ENCODE measurements at regions not wholly inside any gene's neighbourhood (a gene's known extent, or its start where the extent isn't known, plus 50 kb on each side); places are given as distances from the start of the nearest gene placed in this dataset.

DNA sequence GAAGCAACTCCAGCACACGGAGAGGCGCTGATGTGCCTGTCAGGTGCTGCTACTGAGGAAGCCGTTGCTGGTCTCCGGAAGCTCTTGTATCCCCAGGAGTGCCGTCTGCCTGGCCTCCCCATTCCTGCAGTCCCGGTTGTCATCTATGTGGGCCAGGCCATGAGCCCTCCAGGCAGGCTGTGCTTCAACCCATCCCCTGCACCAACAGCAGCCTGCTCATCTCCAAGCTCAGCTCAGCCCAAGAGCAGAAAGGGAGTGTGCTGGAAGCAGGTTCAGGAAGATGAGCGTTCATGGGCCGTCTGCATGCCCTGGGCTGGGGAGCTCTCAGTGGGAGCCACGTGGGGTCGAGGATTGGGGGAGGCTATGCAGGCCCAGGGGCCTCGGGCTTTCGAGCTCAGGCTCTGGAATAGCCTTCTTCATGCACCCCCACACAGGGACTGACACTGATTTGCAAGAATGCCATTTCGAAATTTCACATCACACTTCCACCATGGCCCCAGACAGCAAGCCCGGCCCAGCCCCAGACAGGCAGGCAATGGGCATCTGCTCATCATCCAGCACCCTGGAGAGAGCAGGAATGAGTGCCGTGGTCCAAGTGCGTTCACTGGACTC is 164.5 kb downstream of the KIF26A start:
- H3K4me1 ChIP-seq, result no peaks in the 10 kb centered on the region
- DNase-seq (ENCODE audit: low read depth in 1 of 2, low spot score in 1 of 2) (no peak), FAIRE-seq (no peak), ATAC-seq (no peak)
- H3K9me3 ChIP-seq, result no peaks in the 10 kb centered on the region
- POLR2A ChIA-PET, result no interaction called here
- H3K27ac ChIP-seq, result no peak overlapping the region
- H3K4me2 ChIP-seq, result no peak overlapping the region
- TF ChIP-seq MAX (IDR thresholded peaks at IDR 0.05) (no peak), NR3C1 (IDR thresholded peaks at IDR 0.05) (no peak), MYC (IDR thresholded peaks at IDR 0.05; ENCODE audit: borderline replicate concordance, low read length) (no peak), USF2 (IDR thresholded peaks at IDR 0.05) (no peak), HDAC2 (IDR thresholded peaks at IDR 0.05) (no peak)
- CTCF ChIA-PET, result interaction anchor here (1.0 to 2.1 kb wide), 4 partner anchors 8 to 29 kb away, joined by 3 to 6 read pairs (median 3); no protein-coding TSS in a partner anchor
- no peak overlapping the region for H3K4me3 ChIP-seq
- WGBS (ENCODE audit: missing lambda C conversion rate), result 40% methylated on average over 16 of the region's 16 CpGs

GRCh38 chr14:104303705-104304425 is 165.5 kb downstream of the KIF26A start:
- ATAC-seq (no peak), FAIRE-seq (no peak), DNase-seq (ENCODE audit: low read depth in 1 of 2, low spot score in 1 of 2) (no peak)
- Histone ChIP-seq H3K4me2 (no peak overlapping the region), H3K27ac (no peak overlapping the region), H3K4me3 (no peak overlapping the region), H3K4me1 (no peaks in the 10 kb centered on the region), H3K9me3 (no peaks in the 10 kb centered on the region)
- TF ChIP-seq HDAC2 (IDR thresholded peaks at IDR 0.05) (no peak), ESRRA (IDR thresholded peaks at IDR 0.05; ENCODE audit: borderline replicate concordance, low read length) (no peak), POLR2AphosphoS2 (conservative IDR thresholded peaks at IDR 0.05; ENCODE audit: low read length) (no peak), SREBF2 (IDR thresholded peaks at IDR 0.05) (no peak), TP53 (CRISPR knock-in tag; IDR thresholded peaks at IDR 0.05) (no peak), PHF8 (IDR thresholded peaks at IDR 0.05; ENCODE audit: borderline replicate concordance, low read depth) (no peak), TFCP2L1 (CRISPR knock-in tag; IDR thresholded peaks at IDR 0.05) (no peak)
- TF ChIP-seq, protein P1, sequence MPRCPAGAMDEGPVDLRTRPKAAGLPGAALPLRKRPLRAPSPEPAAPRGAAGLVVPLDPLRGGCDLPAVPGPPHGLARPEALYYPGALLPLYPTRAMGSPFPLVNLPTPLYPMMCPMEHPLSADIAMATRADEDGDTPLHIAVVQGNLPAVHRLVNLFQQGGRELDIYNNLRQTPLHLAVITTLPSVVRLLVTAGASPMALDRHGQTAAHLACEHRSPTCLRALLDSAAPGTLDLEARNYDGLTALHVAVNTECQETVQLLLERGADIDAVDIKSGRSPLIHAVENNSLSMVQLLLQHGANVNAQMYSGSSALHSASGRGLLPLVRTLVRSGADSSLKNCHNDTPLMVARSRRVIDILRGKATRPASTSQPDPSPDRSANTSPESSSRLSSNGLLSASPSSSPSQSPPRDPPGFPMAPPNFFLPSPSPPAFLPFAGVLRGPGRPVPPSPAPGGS (IDR thresholded peaks at IDR 0.05), result no peak
- POLR2A ChIA-PET, result no interaction called here
- 48% methylated on average over 19 of the region's 29 CpGs for WGBS (ENCODE audit: missing lambda C conversion rate)
- CTCF ChIA-PET, result interaction anchor here (1.0 to 2.1 kb wide), 4 partner anchors 9 to 15 kb away, joined by 3 to 6 read pairs (median 3); no protein-coding TSS in a partner anchor

DNA sequence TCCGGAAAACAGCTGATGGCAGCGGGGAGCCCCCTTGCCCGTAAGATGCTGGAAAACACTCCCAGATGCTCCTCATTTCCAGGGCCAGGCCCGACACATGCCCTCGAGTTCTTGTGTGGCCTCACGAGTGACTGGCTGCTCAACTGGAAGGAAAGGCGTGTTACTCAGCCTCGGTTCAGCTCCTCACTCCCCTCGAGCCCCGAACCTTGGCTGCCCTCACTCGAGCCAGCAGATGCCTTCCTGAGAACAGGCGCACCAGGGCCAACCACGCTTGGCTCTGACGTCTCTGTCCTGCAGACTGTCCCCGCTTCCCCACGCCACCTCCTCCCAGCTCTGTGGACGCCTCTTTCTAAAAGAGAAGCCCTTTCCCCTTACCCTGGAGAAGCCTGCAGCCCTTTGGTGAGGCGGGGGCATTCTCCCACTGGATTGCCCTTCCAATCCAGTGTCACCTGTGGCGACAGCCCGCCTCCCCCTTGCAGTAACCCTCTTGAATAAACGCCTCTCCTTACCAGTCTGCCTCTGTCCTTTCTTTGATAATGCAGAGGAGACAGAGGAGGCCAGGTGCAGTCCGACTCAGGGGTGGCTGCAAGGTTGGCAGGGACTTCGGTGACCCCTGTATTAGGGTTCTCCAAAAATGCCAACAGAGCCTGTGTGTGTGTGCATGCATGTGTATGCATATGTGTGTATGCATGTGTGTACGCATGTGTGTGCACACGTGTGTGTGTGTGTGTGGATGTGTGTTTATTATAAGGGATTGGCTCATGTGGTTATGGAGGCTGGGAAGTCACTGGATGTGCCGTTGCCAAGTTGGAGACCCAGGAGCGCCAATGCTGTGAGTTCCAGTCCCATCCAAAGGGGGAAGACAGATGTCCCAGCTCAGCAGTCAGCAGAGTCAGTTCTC is 166.3 kb downstream of the KIF26A start:
- H3K27ac ChIP-seq, result no peak overlapping the region
- ChIA-PET CTCF (interaction anchor here (1.2 to 1.4 kb wide), 2 partner anchors 9 to 14 kb away, joined by 3 read pairs; no protein-coding TSS in a partner anchor), POLR2A (no interaction called here)
- no peak overlapping the region for H3K4me3 ChIP-seq
- 45% methylated on average over 27 of the region's 27 CpGs for WGBS (ENCODE audit: missing lambda C conversion rate)
- DNase-seq (ENCODE audit: low read depth in 1 of 2, low spot score in 1 of 2) (no peak), ATAC-seq (no peak), FAIRE-seq (no peak)
- no peak overlapping the region for H3K4me2 ChIP-seq
- no peaks in the 10 kb centered on the region for H3K9me3 ChIP-seq
- H3K4me1 ChIP-seq, result no peaks in the 10 kb centered on the region
- TF ChIP-seq NFE2L2 (conservative IDR thresholded peaks at IDR 0.05; ENCODE audit: low read length) (no peak), ZNF302 (CRISPR knock-in tag; IDR thresholded peaks at IDR 0.05) (no peak), HOXB5 (CRISPR knock-in tag; IDR thresholded peaks at IDR 0.05) (no peak), KDM5A (IDR thresholded peaks at IDR 0.05) (no peak), JUNB (IDR thresholded peaks at IDR 0.05) (no peak), MYC (IDR thresholded peaks at IDR 0.05; ENCODE audit: borderline replicate concordance, low read length) (no peak), CHD2 (IDR thresholded peaks at IDR 0.05; ENCODE audit: low read length, partially characterized antibody) (no peak), MAX (IDR thresholded peaks at IDR 0.05) (no peak), MAZ (IDR thresholded peaks at IDR 0.05; ENCODE audit: borderline replicate concordance, low read depth, low read length) (no peak), JUN (IDR thresholded peaks at IDR 0.05) (no peak), RCOR1 (IDR thresholded peaks at IDR 0.05; ENCODE audit: low read depth, low read length) (no peak), ZFP36 (IDR thresholded peaks at IDR 0.05; ENCODE audit: borderline replicate concordance, partially characterized antibody) (no peak)
- TF ChIP-seq, protein P2, sequence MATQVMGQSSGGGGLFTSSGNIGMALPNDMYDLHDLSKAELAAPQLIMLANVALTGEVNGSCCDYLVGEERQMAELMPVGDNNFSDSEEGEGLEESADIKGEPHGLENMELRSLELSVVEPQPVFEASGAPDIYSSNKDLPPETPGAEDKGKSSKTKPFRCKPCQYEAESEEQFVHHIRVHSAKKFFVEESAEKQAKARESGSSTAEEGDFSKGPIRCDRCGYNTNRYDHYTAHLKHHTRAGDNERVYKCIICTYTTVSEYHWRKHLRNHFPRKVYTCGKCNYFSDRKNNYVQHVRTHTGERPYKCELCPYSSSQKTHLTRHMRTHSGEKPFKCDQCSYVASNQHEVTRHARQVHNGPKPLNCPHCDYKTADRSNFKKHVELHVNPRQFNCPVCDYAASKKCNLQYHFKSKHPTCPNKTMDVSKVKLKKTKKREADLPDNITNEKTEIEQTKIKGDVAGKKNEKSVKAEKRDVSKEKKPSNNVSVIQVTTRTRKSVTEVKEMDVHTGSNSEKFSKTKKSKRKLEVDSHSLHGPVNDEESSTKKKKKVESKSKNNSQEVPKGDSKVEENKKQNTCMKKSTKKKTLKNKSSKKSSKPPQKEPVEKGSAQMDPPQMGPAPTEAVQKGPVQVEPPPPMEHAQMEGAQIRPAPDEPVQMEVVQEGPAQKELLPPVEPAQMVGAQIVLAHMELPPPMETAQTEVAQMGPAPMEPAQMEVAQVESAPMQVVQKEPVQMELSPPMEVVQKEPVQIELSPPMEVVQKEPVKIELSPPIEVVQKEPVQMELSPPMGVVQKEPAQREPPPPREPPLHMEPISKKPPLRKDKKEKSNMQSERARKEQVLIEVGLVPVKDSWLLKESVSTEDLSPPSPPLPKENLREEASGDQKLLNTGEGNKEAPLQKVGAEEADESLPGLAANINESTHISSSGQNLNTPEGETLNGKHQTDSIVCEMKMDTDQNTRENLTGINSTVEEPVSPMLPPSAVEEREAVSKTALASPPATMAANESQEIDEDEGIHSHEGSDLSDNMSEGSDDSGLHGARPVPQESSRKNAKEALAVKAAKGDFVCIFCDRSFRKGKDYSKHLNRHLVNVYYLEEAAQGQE (IDR thresholded peaks at IDR 0.05), result no peak
- TF ChIP-seq, protein P3, sequence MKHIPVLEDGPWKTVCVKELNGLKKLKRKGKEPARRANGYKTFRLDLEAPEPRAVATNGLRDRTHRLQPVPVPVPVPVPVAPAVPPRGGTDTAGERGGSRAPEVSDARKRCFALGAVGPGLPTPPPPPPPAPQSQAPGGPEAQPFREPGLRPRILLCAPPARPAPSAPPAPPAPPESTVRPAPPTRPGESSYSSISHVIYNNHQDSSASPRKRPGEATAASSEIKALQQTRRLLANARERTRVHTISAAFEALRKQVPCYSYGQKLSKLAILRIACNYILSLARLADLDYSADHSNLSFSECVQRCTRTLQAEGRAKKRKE (CRISPR knock-in tag; IDR thresholded peaks at IDR 0.05; ENCODE audit: low read depth), result no peak

All from A549 (cell line).